Activated CD8-positive, alpha-beta memory T cell treated with anti-CD3 and anti-CD28 coated beads, Interleukin-2, amount 50 U/mL, for 4 hours (primary cell): ENCODE measurements at regions not wholly inside any gene's neighbourhood (a gene's known extent, or its start where the extent isn't known, plus 50 kb on each side); places are given as distances from the start of the nearest gene placed in this dataset.

Experiments
- DNase-seq: peaks from one replicate; pipeline ENCODE4 v3.0.0-alpha.2; 2020

- DNase-seq: no peak
These were observed 411.6 kb downstream of the STIM2 start for GRCh38 chr4:27272217-27272616.

GRCh38 chr4:27276307-27277073 is 415.8 kb downstream of the STIM2 start:
- DNase-seq: no peak

GRCh38 chr4:27278615-27279375 is 418.2 kb downstream of the STIM2 start:
- DNase-seq: no peak

- DNase-seq: no peak
These were observed 427.9 kb downstream of the STIM2 start for GRCh38 chr4:27288496-27288895.

GRCh38 chr4:27289704-27290103 is 429.1 kb downstream of the STIM2 start:
- no peak for DNase-seq

- DNase-seq: no peak
These were observed 433.2 kb downstream of the STIM2 start for GRCh38 chr4:27293831-27294230.

- no peak for DNase-seq
These were observed 444.1 kb downstream of the STIM2 start for GRCh38 chr4:27304751-27305150.

- DNase-seq: no peak
These were observed 444.6 kb downstream of the STIM2 start for GRCh38 chr4:27305246-27305645.

GRCh38 chr4:27308379-27308778 is 447.7 kb downstream of the STIM2 start:
- no peak for DNase-seq

- DNase-seq: no peak
These were observed 455.0 kb downstream of the STIM2 start for GRCh38 chr4:27315625-27316024.

- DNase-seq: no peak
These were observed 455.5 kb downstream of the STIM2 start for GRCh38 chr4:27316176-27316575.

GRCh38 chr4:27318740-27319139 is 458.1 kb downstream of the STIM2 start:
- no peak for DNase-seq

- DNase-seq: no peak
These were observed 466.4 kb downstream of the STIM2 start for GRCh38 chr4:27326991-27327390.

GRCh38 chr4:27327421-27328181 is 467.0 kb downstream of the STIM2 start:
- no peak for DNase-seq

- DNase-seq: no peak
These were observed 477.9 kb downstream of the STIM2 start for GRCh38 chr4:27338530-27338929.

GRCh38 chr4:27343411-27343810 is 482.8 kb downstream of the STIM2 start:
- no peak for DNase-seq

- DNase-seq: no peak
These were observed 489.5 kb downstream of the STIM2 start for GRCh38 chr4:27350161-27350560.

GRCh38 chr4:27357283-27357682 is 496.6 kb downstream of the STIM2 start:
- DNase-seq: no peak

GRCh38 chr4:27358269-27358668 is 497.6 kb downstream of the STIM2 start:
- no peak for DNase-seq

- no peak for DNase-seq
These were observed 499.5 kb downstream of the STIM2 start for GRCh38 chr4:27360131-27360530.

GRCh38 chr4:27360790-27361267 is 500.2 kb downstream of the STIM2 start:
- no peak for DNase-seq

- no peak for DNase-seq
These were observed 503.9 kb downstream of the STIM2 start for GRCh38 chr4:27364509-27364908.

- no peak for DNase-seq
These were observed 505.6 kb downstream of the STIM2 start for GRCh38 chr4:27366104-27366823.
